Esophagus muscularis mucosa (tissue), 4 donors: ENCODE measurements at regions not wholly inside any gene's neighbourhood (a gene's known extent, or its start where the extent isn't known, plus 50 kb on each side); places are given as distances from the start of the nearest gene placed in this dataset.

Source experiments
- DNase-seq: peaks from one replicate; pipeline ENCODE4 v3.0.0-alpha.2; 2017; ENCODE audit errors: extremely low spot score
- H3K27ac ChIP-seq, 4 donors: fragments of 200-600 bp; sonication (generic); replicated peaks in 1 of 4; 1 replicate in 3 of 4; 2 replicates in 1 of 4; pipeline ENCODE4 v1.5.1; 2016 to 2019; ENCODE audit warnings: mild to moderate bottlenecking in 1 of 4
- H3K27me3 ChIP-seq, 4 donors: fragments of 200-600 bp; sonication (generic); one replicate each; pipeline versions ENCODE4 v1.5.1 to v1.6.0; 2016 to 2019
- H3K36me3 ChIP-seq, 4 donors: fragments of 200-600 bp; sonication (generic); one replicate each; pipeline ENCODE4 v1.5.1; 2016 to 2019
- H3K4me1 ChIP-seq, 4 donors: fragments of 200-600 bp; sonication (generic); one replicate each; pipeline ENCODE4 v1.5.1; 2016 to 2019
- H3K4me3 ChIP-seq, 4 donors: fragments of 200-600 bp; sonication (generic); 1 replicate in 2 of 4; 2 replicates in 2 of 4; pipeline ENCODE4 v1.5.1; 2016 to 2019; ENCODE audit warnings: mild to moderate bottlenecking in 4 of 4, moderate library complexity in 1 of 4
- H3K9me3 ChIP-seq, 4 donors: fragments of 200-600 bp; sonication (generic); 1 replicate in 3 of 4; 2 replicates in 1 of 4; pipeline ENCODE4 v1.5.1; 2016 to 2019
- CTCF ChIP-seq, 3 experiments: fragments of 200-600 bp in 2 of 3; fragments of 450-650 bp in 1 of 3; sonication (generic) in 2 of 3; IDR thresholded peaks; one replicate each; pipeline ENCODE4 v1.5.1; 2017 to 2019; ENCODE audit warnings: antibody characterized with exemption in 3 of 3, mild to moderate bottlenecking in 2 of 3, moderate library complexity in 1 of 3
- EP300 ChIP-seq: sonication (generic); formaldehyde crosslinking; IDR thresholded peaks from one replicate; pipeline ENCODE4 v1.6.1; 2017; ENCODE audit warnings: antibody characterized with exemption
- POLR2A ChIP-seq: fragments of 450-650 bp; IDR thresholded peaks from one replicate; pipeline ENCODE4 v1.6.1; 2017; ENCODE audit warnings: antibody characterized with exemption, moderate library complexity, mild to moderate bottlenecking, low read depth
- POLR2AphosphoS5 ChIP-seq, 2 donors: sonication (generic); formaldehyde crosslinking; IDR thresholded peaks; one replicate each; pipeline ENCODE4 v1.6.1; 2017; ENCODE audit warnings: antibody characterized with exemption in 2 of 2
- WGBS: methylation state at CpG from one replicate; pipeline ENCODE4 v1.1.5; 2018; 5-methylcytosine and 5-hydroxymethylcytosine counted together
- intact Hi-C: fragments of 100-400 bp; cut with DNase I; formaldehyde crosslinking; loops from one replicate; pipeline ENCODE4 v1.15.1; 2023

- no peak overlapping the region for H3K4me3 ChIP-seq
- H3K36me3 ChIP-seq, result no peaks in the 10 kb centered on the region
- 93% methylated on average over 7 of the region's 11 CpGs for WGBS
- no peaks in the 10 kb centered on the region for H3K9me3 ChIP-seq
- TF ChIP-seq CTCF (IDR thresholded peaks at IDR 0.05) (no peak), POLR2AphosphoS5 (IDR thresholded peaks at IDR 0.05) (no peak), POLR2A (no peak), EP300 (no peak)
- H3K27me3 ChIP-seq, result no peaks in the 10 kb centered on the region
- intact Hi-C loops, result no loop called here
- H3K4me1 ChIP-seq, result peaks cover 0 to 5% (median 0%) of the 10 kb centered on the region in 4 donors
- H3K27ac ChIP-seq, result no peak overlapping the region
- DNase-seq, result no peak
Measured at GRCh38 chr15:93506646-93507045, 417.6 kb upstream of the RGMA start.

- H3K9me3 ChIP-seq, result no peaks in the 10 kb centered on the region
- TF ChIP-seq POLR2AphosphoS5 (IDR thresholded peaks at IDR 0.05) (no peak), POLR2A (no peak)
- H3K4me1 ChIP-seq, result peaks cover 0 to 5% (median 0%) of the 10 kb centered on the region in 4 donors
- H3K27ac ChIP-seq, result no peak overlapping the region
- DNase-seq, result no peak
- intact Hi-C loops, result no loop called here
- 80% methylated on average over 3 of the region's 16 CpGs for WGBS
- H3K36me3 ChIP-seq, result no peaks in the 10 kb centered on the region
- H3K4me3 ChIP-seq, result no peak overlapping the region
- H3K27me3 ChIP-seq, result no peaks in the 10 kb centered on the region
Measured at GRCh38 chr15:93505506-93505905, 416.5 kb upstream of the RGMA start.

GRCh38 chr15:93501946-93502345 lies 412.9 kb upstream of the RGMA start:
- Histone ChIP-seq H3K4me3 (no peak overlapping the region), H3K36me3 (no peaks in the 10 kb centered on the region), H3K27me3 (no peaks in the 10 kb centered on the region), H3K4me1 (peaks cover 0 to 9% (median 4%) of the 10 kb centered on the region in 4 donors), H3K9me3 (no peaks in the 10 kb centered on the region), H3K27ac (no peak overlapping the region)
- intact Hi-C loops, result no loop called here
- DNase-seq, result no peak
- 86% methylated on average over 2 of the region's 2 CpGs for WGBS
- no peak for TF ChIP-seq POLR2AphosphoS5 (IDR thresholded peaks at IDR 0.05)
- no peak for TF ChIP-seq CTCF (IDR thresholded peaks at IDR 0.05)
- no peak for TF ChIP-seq EP300
- no peak for TF ChIP-seq POLR2A

- intact Hi-C loops, result no loop called here
- 66% methylated on average over 2 of the region's 2 CpGs for WGBS
Measured at GRCh38 chr15:93500155-93500554, 411.1 kb upstream of the RGMA start.

GRCh38 chr15:93497291-93497690 lies 408.3 kb upstream of the RGMA start:
- H3K4me3 ChIP-seq, result no peak overlapping the region
- no peak for TF ChIP-seq POLR2A
- no peak for TF ChIP-seq EP300
- TF ChIP-seq CTCF (IDR thresholded peaks at IDR 0.05), result no peak
- no peak for TF ChIP-seq POLR2AphosphoS5 (IDR thresholded peaks at IDR 0.05)
- 74% methylated on average over 2 of the region's 2 CpGs for WGBS
- intact Hi-C loops, result no loop called here
- peaks cover 0 to 15% (median 7%) of the 10 kb centered on the region in 4 donors for H3K4me1 ChIP-seq
- H3K9me3 ChIP-seq, result no peaks in the 10 kb centered on the region
- no peaks in the 10 kb centered on the region for H3K36me3 ChIP-seq
- no peak overlapping the region for H3K27ac ChIP-seq
- DNase-seq, result no peak
- no peaks in the 10 kb centered on the region for H3K27me3 ChIP-seq

More at GRCh38 chr15:93500155-93500554, 411.1 kb upstream of the RGMA start:
- Histone ChIP-seq H3K9me3 (no peaks in the 10 kb centered on the region), H3K27ac (no peak overlapping the region), H3K36me3 (no peaks in the 10 kb centered on the region), H3K4me1 (peaks cover 0 to 15% (median 7%) of the 10 kb centered on the region in 4 donors), H3K4me3 (no peak overlapping the region), H3K27me3 (no peaks in the 10 kb centered on the region)
- DNase-seq, result no peak
- TF ChIP-seq POLR2A (no peak), POLR2AphosphoS5 (IDR thresholded peaks at IDR 0.05) (no peak), EP300 (no peak), CTCF (IDR thresholded peaks at IDR 0.05) (no peak)
